Parathyroid adenoma (tissue), 2 donors: ENCODE measurements at regions not wholly inside any gene's neighbourhood (a gene's known extent, or its start where the extent isn't known, plus 50 kb on each side); places are given as distances from the start of the nearest gene placed in this dataset.

Experiments used
- H2AFZ ChIP-seq: fragments of 300-600 bp; sonication (generic); one replicate; pipeline ENCODE4 v1.7.0; 2017; ENCODE audit warnings: antibody characterized with exemption, mild to moderate bottlenecking
- H3K27ac ChIP-seq: fragments of 300-600 bp; sonication (generic); one replicate; pipeline ENCODE4 v1.7.0; 2017
- H3K27me3 ChIP-seq: fragments of 300-600 bp; sonication (generic); one replicate; pipeline ENCODE4 v1.7.0; 2017; ENCODE audit warnings: low read length; ENCODE audit not compliant: control insufficient read depth, insufficient read depth
- H3K36me3 ChIP-seq: fragments of 300-600 bp; sonication (generic); one replicate; pipeline ENCODE4 v1.7.0; 2017; ENCODE audit warnings: low read length; ENCODE audit not compliant: control insufficient read depth, insufficient read depth
- H3K4me1 ChIP-seq: fragments of 300-600 bp; sonication (generic); one replicate; pipeline ENCODE4 v1.7.0; 2017; ENCODE audit warnings: control low read depth
- H3K4me2 ChIP-seq: fragments of 300-600 bp; sonication (generic); one replicate; pipeline ENCODE4 v1.7.0; 2017; ENCODE audit warnings: low read length
- H3K4me3 ChIP-seq: fragments of 300-600 bp; sonication (generic); one replicate; pipeline ENCODE4 v1.7.0; 2017; ENCODE audit warnings: low read depth, low read length
- H3K79me2 ChIP-seq: fragments of 300-600 bp; sonication (generic); one replicate; pipeline ENCODE4 v1.7.0; 2017; ENCODE audit warnings: control low read depth
- H3K9ac ChIP-seq: fragments of 300-600 bp; sonication (generic); one replicate; pipeline ENCODE4 v1.7.0; 2017; ENCODE audit warnings: mild to moderate bottlenecking
- H3K9me3 ChIP-seq: fragments of 300-600 bp; sonication (generic); one replicate; pipeline ENCODE4 v1.7.0; 2017; ENCODE audit warnings: low read length; ENCODE audit not compliant: control insufficient read depth
- CTCF ChIP-seq: fragments of 300-600 bp; sonication (generic); IDR thresholded peaks from one replicate; pipeline ENCODE4 v1.7.0; 2017; ENCODE audit warnings: antibody characterized with exemption, mild to moderate bottlenecking
- donor health status: primary hyperparathyroidism.

- no peak for TF ChIP-seq CTCF
- H3K27ac ChIP-seq: no peak overlapping the region
- H3K4me2 ChIP-seq: no peak overlapping the region
- no peaks in the 10 kb centered on the region for H3K4me1 ChIP-seq
- no peaks in the 10 kb centered on the region for H3K27me3 ChIP-seq
- H2AFZ ChIP-seq: no peak overlapping the region
- H3K9ac ChIP-seq: no peak overlapping the region
- no peaks in the 10 kb centered on the region for H3K9me3 ChIP-seq
- no peaks in the 10 kb centered on the region for H3K79me2 ChIP-seq
- no peaks in the 10 kb centered on the region for H3K36me3 ChIP-seq
- H3K4me3 ChIP-seq: no peak overlapping the region
These were observed 678.4 kb upstream of the RGMB start for GRCh38 chr5:98095072-98095471.

GRCh38 chr5:98096155-98096554 lies 677.3 kb upstream of the RGMB start:
- no peaks in the 10 kb centered on the region for H3K4me1 ChIP-seq
- H2AFZ ChIP-seq: no peak overlapping the region
- no peak overlapping the region for H3K4me2 ChIP-seq
- H3K4me3 ChIP-seq: no peak overlapping the region
- no peak for TF ChIP-seq CTCF
- H3K79me2 ChIP-seq: no peaks in the 10 kb centered on the region
- no peak overlapping the region for H3K9ac ChIP-seq
- no peaks in the 10 kb centered on the region for H3K9me3 ChIP-seq
- no peak overlapping the region for H3K27ac ChIP-seq
- H3K36me3 ChIP-seq: no peaks in the 10 kb centered on the region
- H3K27me3 ChIP-seq: no peaks in the 10 kb centered on the region

- Histone ChIP-seq H2AFZ (no peak overlapping the region), H3K27ac (no peak overlapping the region)
- no peak for TF ChIP-seq CTCF
These were observed 673.9 kb upstream of the RGMB start for GRCh38 chr5:98099448-98100105.

GRCh38 chr5:98101131-98101530 lies 672.3 kb upstream of the RGMB start:
- Histone ChIP-seq H2AFZ (no peak overlapping the region), H3K27me3 (no peaks in the 10 kb centered on the region), H3K4me2 (no peak overlapping the region), H3K4me1 (no peaks in the 10 kb centered on the region), H3K9me3 (no peaks in the 10 kb centered on the region), H3K4me3 (no peak overlapping the region), H3K27ac (no peak overlapping the region), H3K9ac (no peak overlapping the region), H3K79me2 (no peaks in the 10 kb centered on the region), H3K36me3 (no peaks in the 10 kb centered on the region)
- TF ChIP-seq CTCF: no peak

More at GRCh38 chr5:98099448-98100105, 673.9 kb upstream of the RGMB start:
- H3K36me3 ChIP-seq: no peaks in the 10 kb centered on the region
- no peak overlapping the region for H3K9ac ChIP-seq
- no peaks in the 10 kb centered on the region for H3K79me2 ChIP-seq
- no peaks in the 10 kb centered on the region for H3K4me1 ChIP-seq
- H3K4me2 ChIP-seq: no peak overlapping the region
- no peaks in the 10 kb centered on the region for H3K9me3 ChIP-seq
- H3K4me3 ChIP-seq: no peak overlapping the region
- no peaks in the 10 kb centered on the region for H3K27me3 ChIP-seq

GRCh38 chr5:98102936-98103335 lies 670.5 kb upstream of the RGMB start:
- no peak for TF ChIP-seq CTCF
- no peaks in the 10 kb centered on the region for H3K9me3 ChIP-seq
- no peaks in the 10 kb centered on the region for H3K36me3 ChIP-seq
- no peak overlapping the region for H3K4me2 ChIP-seq
- H3K4me1 ChIP-seq: no peaks in the 10 kb centered on the region
- H3K79me2 ChIP-seq: no peaks in the 10 kb centered on the region
- H2AFZ ChIP-seq: no peak overlapping the region
- no peak overlapping the region for H3K4me3 ChIP-seq
- no peak overlapping the region for H3K9ac ChIP-seq
- no peaks in the 10 kb centered on the region for H3K27me3 ChIP-seq
- H3K27ac ChIP-seq: no peak overlapping the region
